OCI-LY3 (cell line): ENCODE measurements at regions not wholly inside any gene's neighbourhood (a gene's known extent, or its start where the extent isn't known, plus 50 kb on each side); places are given as distances from the start of the nearest gene placed in this dataset.

Experiments used
- H2AFZ ChIP-seq: fragments of 200-600, 300-600 bp; shearing (Covaris generic); 2 replicates; pipeline ENCODE4 v1.6.0; 2014; ENCODE audit warnings: antibody characterized with exemption, low read depth, low read length
- H3K27ac ChIP-seq: fragments of 200-600, 300-600 bp; sonication (generic); 2 replicates; pipeline ENCODE4 v1.5.1; 2014; ENCODE audit warnings: mild to moderate bottlenecking, low read length, moderate library complexity, mixed read lengths
- H3K27me3 ChIP-seq: fragments of 200-600, 300-600 bp; sonication (generic); 2 replicates; pipeline ENCODE4 v1.6.1; 2014; ENCODE audit warnings: low read depth, low read length, mixed read lengths
- H3K36me3 ChIP-seq: fragments of 200-600, 300-600 bp; sonication (generic); replicated peaks from 2 replicates; pipeline ENCODE3; 2014; ENCODE audit warnings: low read depth, low read length, mixed read lengths
- H3K4me1 ChIP-seq: fragments of 300-600, 200-600 bp; sonication (generic); 2 replicates; pipeline ENCODE4 v1.6.1; 2014; ENCODE audit warnings: low read length, mixed read lengths
- H3K4me2 ChIP-seq: fragments of 200-600, 300-600 bp; sonication (generic); 2 replicates; pipeline ENCODE4 v1.6.1; 2014; ENCODE audit warnings: low read length, mixed read lengths
- H3K4me3 ChIP-seq: fragments of 300-600, 200-600 bp; sonication (generic); 2 replicates; pipeline ENCODE4 v1.5.1; 2014; ENCODE audit warnings: antibody characterized with exemption, mild to moderate bottlenecking, low read length, moderate library complexity
- H3K79me2 ChIP-seq: fragments of 300-600, 200-600 bp; shearing (Covaris generic); 2 replicates; pipeline ENCODE4 v1.6.1; 2014; ENCODE audit warnings: mild to moderate bottlenecking, low read length, mixed read lengths
- H3K9ac ChIP-seq: fragments of 300-600, 200-600 bp; shearing (Covaris generic); 2 replicates; pipeline ENCODE4 v1.6.0; 2014; ENCODE audit warnings: mild to moderate bottlenecking, low read length, moderate library complexity
- H3K9me3 ChIP-seq: fragments of 200-600, 300-600 bp; shearing (Covaris generic); 2 replicates; pipeline ENCODE4 v1.6.1; 2014; ENCODE audit warnings: low read length, mixed read lengths; ENCODE audit not compliant: insufficient read depth
- H4K20me1 ChIP-seq: fragments of 200-600, 300-600 bp; sonication (generic); 2 replicates; pipeline ENCODE4 v1.6.1; 2016; ENCODE audit warnings: low read length, mixed read lengths; ENCODE audit not compliant: insufficient read depth
- CTCF ChIP-seq: fragments of 200-600, 300-600 bp; sonication (generic); IDR thresholded peaks from 2 replicates; pipeline ENCODE4 v1.5.1; 2014; ENCODE audit warnings: antibody characterized with exemption, low read length, low read depth
- EZH2phosphoT487 ChIP-seq: fragments of 200-600 bp; shearing (Covaris generic); IDR thresholded peaks from 2 replicates; pipeline ENCODE4 v1.6.1; 2018; ENCODE audit warnings: antibody characterized with exemption, mixed run types, low read depth

- Histone ChIP-seq H3K9me3 (no peaks in the 10 kb centered on the region), H3K4me3 (no peak overlapping the region), H4K20me1 (no peaks in the 10 kb centered on the region), H3K27me3 (no peaks in the 10 kb centered on the region; the same call in 1 of the 2 replicates), H3K4me1 (no peaks in the 10 kb centered on the region), H2AFZ (no peak overlapping the region), H3K27ac (no peak overlapping the region), H3K79me2 (no peaks in the 10 kb centered on the region), H3K4me2 (no peak overlapping the region), H3K36me3 (no peaks in the 10 kb centered on the region), H3K9ac (no peak overlapping the region)
- TF ChIP-seq EZH2phosphoT487 (no peak), CTCF (no peak)
Measured at GRCh38 chr16:79417601-79418008, 182.9 kb downstream of the MAF start.

- Histone ChIP-seq H3K9me3 (no peaks in the 10 kb centered on the region), H3K27ac (no peak overlapping the region), H4K20me1 (no peaks in the 10 kb centered on the region), H3K4me2 (no peak overlapping the region), H3K4me1 (no peaks in the 10 kb centered on the region), H3K36me3 (no peaks in the 10 kb centered on the region), H3K79me2 (no peaks in the 10 kb centered on the region), H3K27me3 (no peaks in the 10 kb centered on the region; the same call in 1 of the 2 replicates), H3K9ac (no peak overlapping the region), H3K4me3 (no peak overlapping the region), H2AFZ (no peak overlapping the region)
- TF ChIP-seq CTCF (no peak), EZH2phosphoT487 (no peak)
Measured at GRCh38 chr16:79415983-79416640, 184.4 kb downstream of the MAF start.

GRCh38 chr16:79412783-79413225 lies 187.7 kb downstream of the MAF start:
- no peak overlapping the region for H3K27ac ChIP-seq
- no peaks in the 10 kb centered on the region for H3K79me2 ChIP-seq
- no peak overlapping the region for H3K9ac ChIP-seq
- H3K36me3 ChIP-seq = no peaks in the 10 kb centered on the region
- H2AFZ ChIP-seq = no peak overlapping the region
- H3K4me2 ChIP-seq = no peak overlapping the region
- H4K20me1 ChIP-seq = no peaks in the 10 kb centered on the region
- no peaks in the 10 kb centered on the region for H3K27me3 ChIP-seq
- no peaks in the 10 kb centered on the region for H3K4me1 ChIP-seq
- no peak overlapping the region for H3K4me3 ChIP-seq
- no peaks in the 10 kb centered on the region for H3K9me3 ChIP-seq
- TF ChIP-seq CTCF = no peak
- TF ChIP-seq EZH2phosphoT487 = no peak

- Histone ChIP-seq H3K4me2 (no peak overlapping the region), H3K9ac (no peak overlapping the region), H3K9me3 (no peaks in the 10 kb centered on the region), H3K27me3 (no peaks in the 10 kb centered on the region), H3K27ac (no peak overlapping the region), H3K79me2 (no peaks in the 10 kb centered on the region), H3K4me1 (no peaks in the 10 kb centered on the region), H4K20me1 (no peaks in the 10 kb centered on the region), H2AFZ (no peak overlapping the region), H3K4me3 (no peak overlapping the region), H3K36me3 (no peaks in the 10 kb centered on the region)
- TF ChIP-seq CTCF (no peak), EZH2phosphoT487 (no peak)
Measured at GRCh38 chr16:79411805-79412204, 188.7 kb downstream of the MAF start.
